NCI-H2196 treated with DMSO at 0.1 percent for 48 hours (cell line): ENCODE measurements at regions not wholly inside any gene's neighbourhood (a gene's known extent, or its start where the extent isn't known, plus 50 kb on each side); places are given as distances from the start of the nearest gene placed in this dataset.
"Not testable (repeated sequence)": the region's sequence is repeated elsewhere in the genome, so short reads cannot be mapped to it uniquely, and the experiment has no call there.

Experiments
- DNase-seq: peaks from one replicate; lab custom pipeline; 2025; ENCODE audit not compliant: unreplicated experiment; lab: John Stamatoyannopoulos, UW

- no peak for DNase-seq
Observed at GRCh38 chr5:166582416-166582815, 1709.0 kb upstream of the WWC1 start.

- no peak for DNase-seq
Observed at GRCh38 chr5:166594567-166594966, 1696.9 kb upstream of the WWC1 start.

DNA sequence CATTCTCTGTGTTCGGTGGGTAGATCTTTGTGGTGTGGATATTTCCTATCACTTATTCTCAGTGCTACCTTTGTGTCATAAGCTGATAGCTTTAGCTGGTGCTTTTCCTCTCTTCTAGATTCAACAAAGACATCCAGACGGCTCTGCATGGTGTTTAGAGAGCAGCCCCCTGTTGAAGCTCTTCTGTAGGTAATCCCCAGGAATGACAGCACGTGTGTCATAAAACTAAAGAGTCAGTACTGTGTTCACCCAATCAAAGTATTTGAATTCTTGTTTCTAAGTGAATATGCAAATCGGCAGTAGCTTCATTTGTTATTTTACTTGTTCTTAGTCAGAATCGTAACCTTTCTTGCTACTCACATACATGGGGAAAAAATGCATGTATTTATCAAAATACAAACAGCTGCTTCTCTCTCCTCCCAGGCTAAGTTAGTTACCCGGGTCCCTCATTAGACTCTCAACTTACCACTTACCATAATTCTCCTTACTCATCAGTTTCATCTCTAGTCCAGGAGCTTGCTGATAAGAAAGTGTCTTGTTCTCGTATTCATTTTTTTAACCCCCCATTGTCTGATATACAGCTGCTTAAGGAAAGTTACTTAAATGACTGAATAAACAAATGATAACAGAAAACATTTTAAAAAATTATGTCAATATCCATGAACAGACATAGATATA is 1696.0 kb upstream of the WWC1 start:
- no peak for DNase-seq

- no peak for DNase-seq
Observed at GRCh38 chr5:166596043-166596442, 1695.4 kb upstream of the WWC1 start.

- DNase-seq = no peak
Observed at GRCh38 chr5:166602271-166602670, 1689.2 kb upstream of the WWC1 start.

DNA sequence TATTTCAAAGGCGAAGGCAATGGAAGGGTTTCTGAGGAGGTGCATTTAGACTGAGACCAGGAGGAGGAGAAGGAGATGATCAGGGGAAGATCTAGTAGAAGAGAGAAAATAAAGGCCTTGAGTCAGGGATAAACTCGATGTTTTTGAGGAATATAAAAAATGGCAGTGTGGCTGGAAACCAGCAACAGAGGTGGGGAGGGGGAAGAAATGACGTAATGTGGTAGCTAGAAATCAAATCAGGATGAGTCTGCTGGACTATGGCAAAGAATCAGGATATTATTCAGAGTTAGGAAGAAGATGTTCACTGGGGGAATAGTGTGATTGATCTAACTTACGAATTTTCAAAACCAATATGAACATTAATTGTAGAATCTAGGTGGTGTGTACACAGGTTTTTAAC is 1673.9 kb upstream of the WWC1 start:
- no peak for DNase-seq

- DNase-seq = no peak
Observed at GRCh38 chr5:166618526-166618925, 1672.9 kb upstream of the WWC1 start.

DNA sequence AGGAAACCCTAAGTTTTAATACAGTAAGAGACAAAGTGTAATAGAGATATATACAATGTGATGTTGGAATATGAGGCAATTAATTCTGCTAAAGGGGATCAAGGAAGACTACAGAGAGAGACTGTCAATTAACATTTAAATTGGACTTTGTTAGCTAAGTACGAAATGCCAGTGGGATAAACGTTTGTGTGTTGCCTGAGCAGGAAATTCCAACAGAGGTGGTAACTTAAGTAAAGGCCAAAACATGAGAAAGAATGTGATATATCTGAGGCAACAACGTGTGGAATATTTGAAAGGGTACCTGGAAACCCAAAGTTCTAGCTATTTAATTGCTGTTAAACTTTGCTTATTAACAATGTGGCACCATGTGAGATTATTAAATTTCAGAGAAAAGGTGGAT is 1666.9 kb upstream of the WWC1 start:
- DNase-seq = no peak

DNA sequence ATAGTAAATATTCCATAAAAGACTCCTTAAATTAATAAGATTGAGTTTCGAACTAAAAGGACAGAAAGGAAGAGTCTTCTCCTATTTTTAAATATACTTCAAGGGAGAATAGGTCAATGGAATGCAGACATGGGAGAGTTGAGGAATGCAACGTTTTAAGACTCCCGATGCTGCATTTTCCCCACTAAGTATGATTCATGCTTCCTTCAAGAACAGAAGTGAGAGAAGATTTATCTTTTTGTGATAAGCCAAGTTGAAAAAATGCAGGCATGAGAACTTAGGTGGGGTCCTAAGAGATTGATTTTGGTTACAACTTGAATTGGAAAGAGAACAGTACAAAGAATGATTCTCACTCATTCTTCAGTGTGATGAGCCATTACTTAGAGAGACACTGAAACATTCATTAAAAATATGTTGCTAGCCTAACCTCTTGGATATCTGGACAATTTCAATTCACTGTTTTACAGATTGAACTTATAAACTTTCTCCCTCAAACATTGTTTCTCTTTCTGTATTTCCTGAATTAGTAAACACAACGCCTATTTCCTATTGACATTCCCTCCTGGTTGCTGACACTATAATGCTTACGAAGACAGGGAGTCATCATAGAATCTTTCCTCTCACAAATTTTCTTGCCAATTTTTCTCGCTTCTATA is 1666.1 kb upstream of the WWC1 start:
- DNase-seq = no peak

DNA sequence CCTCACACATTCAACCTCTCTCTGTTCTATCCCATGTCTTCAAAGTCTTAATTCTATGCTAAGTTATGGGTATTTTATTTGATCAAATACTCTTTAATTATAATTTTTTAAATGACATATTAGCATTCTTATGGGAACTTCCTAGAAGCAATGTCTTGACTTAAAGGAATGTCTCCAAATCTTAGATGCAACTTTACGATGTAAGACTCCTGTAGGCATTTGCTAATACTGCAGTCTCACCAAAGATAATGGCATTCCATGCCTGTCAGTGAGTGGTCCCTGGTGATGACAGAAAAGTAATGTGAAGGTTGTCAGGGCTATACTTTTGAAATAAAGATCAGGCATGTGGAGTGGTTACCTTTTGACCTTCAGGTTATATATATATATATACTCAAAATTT is 1654.2 kb upstream of the WWC1 start:
- DNase-seq = no peak

DNA sequence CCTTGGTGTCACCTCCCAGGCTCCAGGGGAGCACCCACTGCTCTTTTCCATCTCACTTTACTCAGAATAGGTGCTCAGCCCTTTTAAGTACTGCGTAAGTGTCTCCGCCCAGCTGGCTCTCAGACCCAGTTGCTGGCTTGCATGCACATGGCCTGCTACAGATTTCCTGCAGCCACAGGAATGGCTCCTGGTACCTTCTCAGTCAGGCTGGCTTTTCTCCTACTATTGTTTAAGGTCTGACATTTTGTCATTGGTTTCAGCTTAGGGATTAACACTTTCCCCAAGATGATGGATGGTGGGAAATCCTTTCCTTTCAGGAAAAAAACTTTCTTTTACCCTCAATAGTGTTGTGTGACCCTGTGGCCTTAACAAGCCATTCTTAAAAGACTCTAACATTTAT is 1652.3 kb upstream of the WWC1 start:
- DNase-seq = no peak

GRCh38 chr5:166640136-166640535 is 1651.3 kb upstream of the WWC1 start:
- not testable (repeated sequence) for DNase-seq

- no peak for DNase-seq
Observed at GRCh38 chr5:166648736-166649135, 1642.7 kb upstream of the WWC1 start.

- DNase-seq = no peak
Observed at GRCh38 chr5:166649676-166650075, 1641.8 kb upstream of the WWC1 start.

DNA sequence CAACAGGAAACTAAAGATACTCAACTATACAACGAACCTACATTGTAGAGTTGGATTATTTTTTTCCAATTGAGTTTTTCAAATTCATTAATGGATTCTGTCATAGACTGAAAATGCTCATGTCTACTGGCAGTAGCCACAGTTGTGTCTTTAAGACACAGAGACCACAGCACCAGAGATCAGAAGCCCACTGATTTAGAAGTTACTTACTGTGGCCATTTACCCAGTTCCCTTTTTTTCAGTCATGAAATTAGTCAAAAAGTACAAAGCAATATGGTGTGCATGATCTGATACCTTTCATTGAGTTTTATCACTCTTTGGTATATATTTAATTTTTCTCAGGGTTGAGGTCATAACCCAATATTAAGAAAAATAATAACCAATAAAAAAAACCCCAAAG is 1640.2 kb upstream of the WWC1 start:
- DNase-seq = no peak

- DNase-seq = no peak
Observed at GRCh38 chr5:166671811-166672210, 1619.6 kb upstream of the WWC1 start.

- no peak for DNase-seq
Observed at GRCh38 chr5:166672431-166672830, 1619.0 kb upstream of the WWC1 start.

- no peak for DNase-seq
Observed at GRCh38 chr5:166677891-166678290, 1613.6 kb upstream of the WWC1 start.

GRCh38 chr5:166679331-166679730 is 1612.1 kb upstream of the WWC1 start:
- no peak for DNase-seq

DNA sequence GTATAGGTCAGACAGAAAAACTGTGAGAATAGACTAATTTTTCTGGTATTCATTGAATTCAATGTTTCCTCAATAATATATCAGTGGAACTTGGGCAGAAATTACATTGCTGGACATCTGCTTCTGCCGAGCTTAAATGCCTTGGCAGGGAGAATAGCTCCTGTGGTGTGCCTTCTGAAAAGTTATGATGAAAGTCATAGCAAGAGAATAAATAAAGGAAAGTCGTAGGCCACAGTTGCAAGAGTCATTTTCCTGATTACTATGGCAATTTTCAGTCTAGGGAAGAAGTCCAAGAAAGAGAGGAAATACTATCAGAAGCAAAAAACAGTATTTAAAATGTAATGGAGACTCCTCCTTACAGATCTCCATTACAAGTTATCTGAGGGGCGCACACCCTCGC is 1596.1 kb upstream of the WWC1 start:
- DNase-seq = no peak

DNA sequence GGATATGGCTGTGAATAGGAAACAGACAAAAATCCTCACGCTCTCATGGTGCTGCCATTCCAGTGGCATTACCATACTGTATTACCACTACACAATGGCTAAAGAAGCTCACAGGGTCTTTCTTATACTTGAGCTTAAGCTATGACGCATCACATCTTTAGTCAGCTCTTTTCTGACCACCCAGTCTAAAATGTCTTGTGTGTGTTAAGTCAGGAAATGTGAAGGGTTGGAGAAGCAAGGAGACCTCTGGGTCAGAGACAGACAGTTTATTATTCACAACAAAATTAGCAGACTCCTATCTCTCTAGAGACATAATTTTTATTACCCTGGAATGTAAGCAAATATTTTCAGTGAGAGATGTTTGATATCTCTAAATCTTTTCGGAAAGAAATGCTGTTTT is 1583.2 kb upstream of the WWC1 start:
- DNase-seq = no peak

DNA sequence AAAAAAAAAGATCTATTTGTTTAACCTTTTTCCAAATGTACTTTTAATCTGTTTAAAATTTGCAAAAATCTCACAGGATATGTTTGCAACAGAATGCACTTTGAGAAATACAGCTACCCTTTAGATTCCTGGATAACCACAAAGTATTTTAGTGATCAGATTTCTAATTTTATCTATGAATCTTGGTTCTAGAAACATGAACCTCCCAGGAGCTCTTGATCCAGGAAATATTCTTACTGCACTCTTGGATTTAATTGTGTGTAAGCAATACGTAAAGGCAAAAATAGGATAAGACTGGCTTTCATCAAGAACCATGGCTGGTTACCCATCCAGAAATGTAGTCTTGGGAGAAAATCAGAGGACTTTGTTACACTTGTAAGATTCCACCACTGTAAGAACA is 1581.8 kb upstream of the WWC1 start:
- DNase-seq = no peak

GRCh38 chr5:166710271-166710670 is 1581.2 kb upstream of the WWC1 start:
- no peak for DNase-seq
